GM20000 (cell line): ENCODE measurements at regions not wholly inside any gene's neighbourhood (a gene's known extent, or its start where the extent isn't known, plus 50 kb on each side); places are given as distances from the start of the nearest gene placed in this dataset.

Experiments
- DNase-seq: peaks from one replicate; pipeline ENCODE4 v3.0.0; 2012; ENCODE audit warnings: low spot score
- CTCF ChIP-seq: IDR thresholded peaks from 2 replicates; pipeline ENCODE4 v1.5.1; 2012; ENCODE audit warnings: mild to moderate bottlenecking, control low read depth; ENCODE audit errors: extremely low read depth, missing control alignments

GRCh38 chr9:74391816-74392215 is 105.3 kb upstream of the RORB start:
- no peak for TF ChIP-seq CTCF
- no peak for DNase-seq

GRCh38 chr9:74403581-74403980 is 93.6 kb upstream of the RORB start:
- no peak for TF ChIP-seq CTCF
- DNase-seq = no peak

- no peak for TF ChIP-seq CTCF
- no peak for DNase-seq
These were observed 92.5 kb upstream of the RORB start for GRCh38 chr9:74404620-74405019.

- TF ChIP-seq CTCF = no peak
- no peak for DNase-seq
These were observed 90.0 kb upstream of the RORB start for GRCh38 chr9:74407166-74407565.

GRCh38 chr9:74412236-74412979 is 84.7 kb upstream of the RORB start:
- TF ChIP-seq CTCF = no peak
- DNase-seq = no peak

- no peak for TF ChIP-seq CTCF
- DNase-seq = no peak
These were observed 83.3 kb upstream of the RORB start for GRCh38 chr9:74413876-74414275.

- no peak for TF ChIP-seq CTCF
- DNase-seq = no peak
These were observed 82.8 kb upstream of the RORB start for GRCh38 chr9:74414325-74414724.
